Activated naive CD8-positive, alpha-beta T cell treated with anti-CD3 and anti-CD28 coated beads, Interleukin-2, amount 50 U/mL, for 16 hours (primary cell): ENCODE measurements at regions not wholly inside any gene's neighbourhood (a gene's known extent, or its start where the extent isn't known, plus 50 kb on each side); places are given as distances from the start of the nearest gene placed in this dataset.

Experiments used
- DNase-seq: peaks from one replicate; pipeline ENCODE4 v3.0.0-alpha.2; 2020; ENCODE audit warnings: low read depth, low spot score

GRCh38 chr7:25392588-25393338 is 164.5 kb upstream of the NPVF start:
- no peak for DNase-seq

DNA sequence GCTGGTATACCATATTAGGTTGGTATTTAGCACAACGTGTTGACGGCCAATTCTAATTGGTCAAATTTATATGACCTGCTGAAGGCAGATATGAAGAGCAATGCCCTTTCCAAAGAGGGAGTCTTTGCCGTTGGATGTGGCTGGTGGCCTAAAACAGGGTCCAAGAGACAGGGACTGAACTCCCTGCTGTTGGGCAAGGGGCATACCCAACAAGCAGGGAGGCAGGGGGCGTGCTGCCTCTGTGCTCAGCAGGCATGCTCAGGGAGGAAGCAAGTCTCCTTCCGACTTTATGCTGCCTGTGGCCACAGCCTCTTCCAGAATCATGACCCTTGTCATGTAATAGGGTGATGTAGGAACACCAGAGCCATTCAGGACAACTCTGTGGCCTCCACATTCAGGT is 167.7 kb upstream of the NPVF start:
- DNase-seq, result no peak

DNA sequence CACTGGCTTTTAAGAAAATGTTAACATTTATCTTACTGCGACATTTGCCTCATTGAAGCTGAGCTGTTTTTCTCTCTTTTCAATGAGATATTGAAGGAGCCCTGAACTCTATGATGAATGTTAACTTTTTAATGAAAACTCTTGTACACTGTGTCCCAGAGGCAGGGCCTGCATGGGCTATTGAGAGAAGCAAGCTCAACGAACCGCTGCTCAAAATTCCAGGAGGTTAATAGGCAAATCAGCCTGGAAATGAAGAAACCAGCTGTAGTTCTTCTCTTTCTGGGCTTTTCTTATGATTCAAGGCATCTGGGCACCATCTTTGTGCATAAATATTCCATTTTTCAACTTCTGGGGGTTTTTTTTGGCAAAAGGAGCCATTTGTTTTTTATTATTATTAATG is 168.4 kb upstream of the NPVF start:
- no peak for DNase-seq

DNA sequence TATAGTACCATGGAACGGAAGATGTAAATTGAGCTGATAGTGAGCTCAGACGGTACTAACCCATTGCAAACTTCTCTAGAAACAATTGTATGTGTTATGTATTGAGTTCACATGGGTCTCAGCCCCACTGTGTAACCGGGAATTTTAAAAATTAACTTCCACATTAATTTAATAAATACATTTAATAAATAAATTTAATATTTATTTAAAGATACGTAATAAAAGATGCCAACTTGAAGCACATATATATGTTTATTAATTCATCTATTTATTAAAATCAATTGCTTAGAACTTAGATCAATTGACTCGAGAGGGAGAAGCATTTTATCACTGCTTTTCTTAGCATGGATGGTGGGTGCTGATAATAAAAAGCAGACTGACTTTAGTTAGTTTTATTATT is 170.1 kb upstream of the NPVF start:
- no peak for DNase-seq

GRCh38 chr7:25399000-25399750 is 170.9 kb upstream of the NPVF start:
- DNase-seq, result no peak

- no peak for DNase-seq
These were observed 174.2 kb upstream of the NPVF start for GRCh38 chr7:25402532-25402931.

GRCh38 chr7:25405736-25406135 is 177.4 kb upstream of the NPVF start:
- no peak for DNase-seq

DNA sequence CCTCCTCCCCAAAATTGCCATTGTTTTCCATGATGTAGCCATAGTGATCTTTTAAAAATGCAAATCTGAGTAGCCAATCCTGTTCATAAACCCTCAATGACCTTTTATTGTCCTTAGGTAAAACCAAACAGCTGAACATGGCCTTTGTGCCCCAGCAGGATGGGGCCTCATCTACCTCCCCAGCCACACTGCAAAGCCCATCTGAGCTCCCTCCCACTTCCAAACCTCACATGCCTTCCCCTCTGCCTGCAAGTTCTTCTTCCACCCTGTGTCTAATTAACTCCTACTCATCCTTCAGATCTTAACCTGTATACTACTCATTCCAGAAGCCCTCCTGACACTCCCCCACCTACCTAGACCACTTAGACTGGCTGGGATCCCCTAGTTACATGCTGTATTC is 178.8 kb upstream of the NPVF start:
- no peak for DNase-seq

DNA sequence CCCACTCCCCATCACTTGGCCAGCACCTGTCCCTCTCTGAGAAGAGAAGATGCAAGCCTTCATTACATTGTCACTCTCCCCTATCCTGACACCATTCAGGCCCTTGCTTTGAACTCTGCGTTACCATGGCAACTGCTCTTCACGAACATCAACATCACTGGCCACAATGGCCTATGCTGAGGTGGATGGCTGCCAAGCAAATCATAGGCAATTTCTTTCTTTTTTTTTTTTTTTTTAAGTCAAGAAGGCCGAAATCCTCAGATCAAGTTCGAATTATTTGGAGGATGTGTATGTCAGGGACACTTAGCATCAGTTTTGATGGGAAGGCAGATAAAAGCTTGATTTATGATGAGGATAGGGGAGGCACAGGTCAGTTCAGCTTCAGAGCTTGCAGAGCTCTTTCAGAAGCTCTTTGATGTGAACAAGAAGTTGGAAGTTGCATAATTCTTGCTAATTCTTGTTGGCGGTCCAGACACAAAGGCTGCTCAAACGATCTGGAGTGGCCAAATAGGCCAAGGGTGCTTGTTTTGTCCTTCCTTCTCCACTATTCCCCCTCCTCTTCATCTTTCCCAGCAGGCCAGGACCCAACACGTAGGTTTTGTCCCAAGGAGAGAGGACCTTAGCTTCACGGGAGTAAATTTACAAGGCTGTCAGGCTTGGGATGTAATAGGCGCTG is 179.9 kb upstream of the NPVF start:
- no peak for DNase-seq

DNA sequence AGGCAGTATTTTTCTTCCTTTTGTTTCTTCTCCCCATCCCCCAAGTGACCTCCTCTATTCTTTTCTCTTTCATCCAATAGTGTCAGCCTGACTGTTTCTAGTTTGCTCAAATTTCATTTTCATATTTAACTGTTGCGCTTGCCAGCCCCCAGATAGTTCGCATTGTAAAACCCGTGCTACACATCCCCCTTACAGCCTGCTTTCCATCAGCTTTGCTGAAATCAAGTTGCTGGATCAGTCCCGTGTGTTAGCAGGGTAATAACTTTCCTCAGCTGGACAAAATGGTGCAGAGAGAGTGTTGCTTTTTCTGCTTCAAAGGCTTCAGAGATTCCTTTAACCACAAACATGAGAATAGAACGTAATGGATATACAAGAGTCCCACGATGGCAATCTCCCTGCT is 180.6 kb upstream of the NPVF start:
- no peak for DNase-seq

DNA sequence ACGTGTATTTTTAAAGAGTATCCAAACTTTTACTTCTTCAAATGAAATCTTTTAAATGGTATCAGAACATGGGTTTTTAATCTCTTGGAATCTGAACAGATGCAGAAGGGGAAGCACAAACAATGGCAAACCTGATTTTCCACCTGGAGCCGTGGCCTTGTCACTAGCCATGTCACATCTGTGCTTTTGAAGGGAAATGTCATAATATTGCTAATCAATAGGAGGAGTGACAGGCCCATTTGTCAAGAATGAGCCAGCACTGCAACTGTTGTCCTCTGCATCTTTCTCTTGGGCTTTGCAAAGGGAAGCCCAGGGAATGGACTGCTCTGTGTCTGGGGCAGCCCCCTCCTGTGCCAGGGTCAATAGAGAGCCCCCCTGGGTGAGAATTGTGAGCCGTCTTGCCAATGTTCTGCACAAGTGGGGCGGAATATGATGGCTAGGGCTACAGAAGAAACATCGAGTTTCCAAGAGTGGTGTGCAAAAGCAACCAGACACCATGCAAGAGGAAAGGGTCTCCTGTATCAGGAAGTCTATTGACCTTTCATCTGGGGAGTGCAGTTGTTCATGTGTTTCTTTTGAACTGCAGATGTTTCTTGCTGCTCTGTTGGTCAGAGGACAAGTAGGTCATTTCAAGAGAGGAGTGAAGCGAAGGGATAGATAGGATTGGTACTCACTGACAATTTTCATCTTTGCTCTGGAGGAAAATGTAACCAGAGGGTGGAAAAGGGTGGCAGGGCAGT is 181.8 kb upstream of the NPVF start:
- no peak for DNase-seq

- DNase-seq, result no peak
These were observed 192.5 kb upstream of the NPVF start for GRCh38 chr7:25420771-25421170.

DNA sequence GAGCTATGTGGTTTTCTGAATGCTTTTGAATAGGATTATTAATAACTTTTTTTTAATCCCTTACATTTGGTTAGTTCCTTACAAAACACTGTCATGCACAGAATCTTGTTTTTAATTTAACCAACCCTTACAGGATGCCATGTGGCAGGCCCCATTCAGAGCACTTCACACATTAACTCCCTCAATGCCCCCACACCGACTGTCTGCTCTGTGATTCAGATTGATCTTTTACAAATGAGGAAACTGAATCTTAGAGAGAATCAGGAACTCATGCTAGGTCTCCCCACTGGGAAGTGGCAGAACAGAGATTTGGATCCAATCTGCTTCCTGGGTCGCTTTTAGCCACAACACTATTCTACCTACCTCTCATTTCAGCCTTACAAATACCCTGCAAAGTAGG is 195.8 kb upstream of the NPVF start:
- no peak for DNase-seq

DNA sequence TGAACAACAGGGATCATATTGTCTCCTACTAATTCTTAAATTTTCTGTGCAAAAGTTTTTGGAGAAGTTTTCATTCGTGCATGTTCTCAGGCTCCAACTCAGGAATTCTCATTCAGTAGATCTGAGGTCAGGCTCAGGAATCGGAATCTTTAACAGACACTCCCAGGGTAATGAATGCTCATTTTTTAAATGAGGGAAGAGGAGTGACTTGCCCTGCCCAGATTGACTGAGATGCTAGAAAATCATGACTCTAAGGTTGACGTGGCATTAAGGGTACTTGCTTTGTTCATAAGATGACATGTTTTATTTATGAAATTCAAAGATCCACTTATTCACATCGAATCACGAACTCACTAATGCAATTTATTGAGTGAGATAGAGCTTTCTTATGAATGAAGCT is 196.6 kb upstream of the NPVF start:
- DNase-seq, result no peak

GRCh38 chr7:25427721-25428120 is 199.4 kb upstream of the NPVF start:
- DNase-seq, result no peak

- DNase-seq, result no peak
These were observed 201.4 kb upstream of the NPVF start for GRCh38 chr7:25429731-25430130.

DNA sequence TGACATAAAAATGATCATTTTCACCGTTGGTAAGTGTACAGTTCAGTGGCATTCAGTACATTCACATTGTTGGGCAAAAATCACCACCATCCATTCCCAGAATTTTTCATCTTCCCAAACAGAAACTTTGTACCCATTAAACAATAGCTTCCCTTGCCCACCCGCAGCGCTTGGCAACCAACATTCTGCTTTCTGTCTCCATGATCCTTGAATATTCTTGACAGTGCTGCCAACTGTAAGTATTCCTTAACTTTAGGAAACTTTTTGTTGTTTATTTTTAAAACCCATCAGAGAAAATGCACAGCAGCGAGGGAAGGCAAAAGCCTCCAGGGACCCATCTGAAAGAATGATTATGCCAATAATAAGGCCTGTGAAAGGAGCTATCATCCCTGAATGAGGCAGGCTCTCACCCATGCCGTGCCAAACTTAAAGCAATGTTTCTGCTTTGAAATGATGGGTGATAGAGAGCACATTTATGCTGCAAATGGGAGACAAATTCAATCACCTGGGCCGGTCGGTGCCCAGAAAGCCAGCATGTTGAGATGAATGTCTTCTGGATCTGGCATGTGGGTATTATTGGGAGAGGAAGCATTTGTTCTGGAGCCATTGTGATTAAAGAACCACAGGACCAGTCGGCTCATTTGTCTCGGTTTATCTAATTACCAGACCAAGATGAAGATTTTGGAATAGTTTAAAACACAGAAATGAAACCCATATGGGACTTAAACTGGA is 202.1 kb upstream of the NPVF start:
- DNase-seq, result no peak

DNA sequence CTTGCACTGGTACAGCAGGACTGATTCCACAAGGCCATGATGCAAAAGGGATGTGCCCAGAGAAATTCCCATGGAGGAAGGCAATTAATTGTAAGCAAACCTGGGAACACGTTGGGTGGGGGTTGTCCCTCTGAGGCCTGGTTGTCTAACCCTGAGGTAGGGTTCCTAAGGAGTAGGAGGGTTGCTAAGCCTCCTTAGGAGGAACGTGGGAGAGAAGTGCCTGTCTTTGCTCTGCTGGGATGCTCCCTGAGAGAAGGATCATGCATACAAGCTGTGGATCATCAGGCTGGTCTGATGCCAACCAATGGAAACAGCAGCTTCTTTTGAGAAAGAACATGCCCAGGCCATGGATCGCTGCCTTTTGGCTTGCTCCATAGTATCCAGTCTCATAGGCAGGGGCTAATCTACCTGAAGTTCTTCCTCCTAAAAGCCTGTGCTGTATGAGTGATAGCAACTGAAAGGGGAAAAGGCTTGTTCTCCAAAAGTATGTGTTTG is 203.7 kb upstream of the NPVF start:
- DNase-seq, result no peak

DNA sequence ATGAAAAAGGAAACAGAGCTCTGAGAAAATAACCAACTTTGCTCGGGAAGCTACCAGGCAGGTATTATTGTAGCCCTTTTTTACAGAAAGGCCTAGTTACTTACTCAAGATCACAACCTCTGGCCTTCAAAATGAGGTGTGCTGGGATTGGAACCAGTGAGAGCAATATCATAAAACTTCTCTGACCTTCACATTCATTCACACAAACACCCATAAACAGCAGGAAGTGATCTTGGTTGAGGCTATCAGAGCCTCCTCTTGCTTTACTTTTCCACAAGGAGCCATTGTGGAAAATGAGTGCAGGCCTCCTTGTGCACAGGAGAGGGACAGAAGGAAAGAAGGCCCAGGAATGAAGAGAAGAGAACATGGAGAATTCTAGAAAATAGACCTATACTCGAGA is 204.5 kb upstream of the NPVF start:
- DNase-seq, result no peak

- DNase-seq, result no peak
These were observed 208.1 kb upstream of the NPVF start for GRCh38 chr7:25436413-25436812.

- no peak for DNase-seq
These were observed 209.0 kb upstream of the NPVF start for GRCh38 chr7:25437308-25437707.
